CD14-positive monocyte (primary cell): ENCODE measurements at regions not wholly inside any gene's neighbourhood (a gene's known extent, or its start where the extent isn't known, plus 50 kb on each side); places are given as distances from the start of the nearest gene placed in this dataset.

ENCODE experiments used
- DNase-seq, 3 donors: peaks; one replicate each; pipeline ENCODE4 v3.0.0-alpha.2; 2011 to 2022
- H2AFZ ChIP-seq: 2 replicates; pipeline ENCODE4 v1.6.0; 2012; ENCODE audit warnings: mild to moderate bottlenecking, low read depth, low read length, inconsistent platforms; ENCODE audit not compliant: insufficient read depth, poor library complexity, severe bottlenecking
- H3K27ac ChIP-seq, 2 donors: 1 replicate in 1 of 2; 2 replicates in 1 of 2; pipeline ENCODE4 v1.5.1; 2012 to 2013; ENCODE audit warnings: low read length in 2 of 2, control low read depth in 1 of 2, inconsistent platforms in 1 of 2, low read depth in 1 of 2, mild to moderate bottlenecking in 1 of 2
- H3K27me3 ChIP-seq, 2 donors: one replicate each; pipeline versions ENCODE4 v1.6.0 to v1.6.1; 2011 to 2013; ENCODE audit warnings: low read length in 2 of 2; ENCODE audit not compliant: control insufficient read depth in 2 of 2, insufficient read depth in 2 of 2
- H3K36me3 ChIP-seq, 2 donors: replicated peaks in 1 of 2; 1 replicate in 1 of 2; 2 replicates in 1 of 2; pipeline versions ENCODE4 v1.5.1 to v1.6.1; 2012 to 2013; ENCODE audit warnings: low read length in 2 of 2, control low read depth in 1 of 2, inconsistent platforms in 1 of 2, mild to moderate bottlenecking in 1 of 2; ENCODE audit not compliant: insufficient read depth in 2 of 2, control insufficient read depth in 1 of 2
- H3K4me1 ChIP-seq, 2 donors: 1 replicate in 1 of 2; 2 replicates in 1 of 2; pipeline versions ENCODE4 v1.5.1 to v1.6.1; 2012 to 2013; ENCODE audit warnings: low read length in 2 of 2, control low read depth in 1 of 2, inconsistent platforms in 1 of 2, mild to moderate bottlenecking in 1 of 2, moderate library complexity in 1 of 2; ENCODE audit not compliant: insufficient read depth in 2 of 2, control insufficient read depth in 1 of 2
- H3K4me2 ChIP-seq: replicated peaks from 2 replicates; pipeline ENCODE3; 2012; ENCODE audit warnings: low read length, moderate library complexity, mild to moderate bottlenecking; ENCODE audit not compliant: poor library complexity, severe bottlenecking; ENCODE audit errors: extremely low read depth
- H3K4me3 ChIP-seq, 3 experiments: fragments of 200-600 bp in 1 of 3; sonication (generic) in 1 of 3; replicated peaks in 1 of 3; 1 replicate in 2 of 3; 2 replicates in 1 of 3; pipeline ENCODE4 v1.5.1; 2011 to 2013; ENCODE audit warnings: low read length in 3 of 3, mild to moderate bottlenecking in 3 of 3, control low read depth in 2 of 3, low read depth in 2 of 3, inconsistent platforms in 1 of 3, moderate library complexity in 1 of 3
- H3K79me2 ChIP-seq: 2 replicates; pipeline ENCODE4 v1.6.0; 2012; ENCODE audit warnings: mild to moderate bottlenecking, control low read depth, inconsistent platforms, low read length, moderate library complexity; ENCODE audit not compliant: insufficient read depth
- H3K9ac ChIP-seq: 2 replicates; pipeline ENCODE4 v1.6.0; 2017; ENCODE audit warnings: low read length, mild to moderate bottlenecking; ENCODE audit not compliant: insufficient read depth, poor library complexity, severe bottlenecking
- H3K9me3 ChIP-seq, 2 donors: replicated peaks in 1 of 2; 1 replicate in 1 of 2; 2 replicates in 1 of 2; pipeline versions ENCODE4 v1.5.1 to v1.6.1; 2012 to 2013; ENCODE audit warnings: low read length in 2 of 2, control low read depth in 1 of 2; ENCODE audit not compliant: control insufficient read depth in 1 of 2, insufficient read depth in 1 of 2
- H4K20me1 ChIP-seq: 2 replicates; pipeline ENCODE4 v1.6.0; 2012; ENCODE audit warnings: mild to moderate bottlenecking, low read length, control low read depth, moderate library complexity; ENCODE audit not compliant: insufficient read depth
- H3K27ac Mint-ChIP-seq, 7 donors: one replicate each; pipeline ENCODE4 v1.8.0; 2020; ENCODE audit warnings: mild to moderate bottlenecking in 7 of 7, mixed read lengths in 7 of 7, moderate library complexity in 6 of 7, inconsistent platforms in 2 of 7
- H3K27me3 Mint-ChIP-seq, 3 donors: one replicate each; pipeline ENCODE4 v1.8.0; 2021 to 2022; ENCODE audit warnings: low read depth in 3 of 3, mild to moderate bottlenecking in 3 of 3, mixed read lengths in 3 of 3, moderate library complexity in 3 of 3, inconsistent platforms in 1 of 3
- H3K36me3 Mint-ChIP-seq, 2 donors: one replicate each; pipeline ENCODE4 v1.8.0; 2020; ENCODE audit warnings: mixed read lengths in 2 of 2, inconsistent platforms in 1 of 2, mild to moderate bottlenecking in 1 of 2
- H3K4me1 Mint-ChIP-seq: one replicate; pipeline ENCODE4 v1.8.0; 2020; ENCODE audit warnings: mild to moderate bottlenecking, mixed read lengths
- H3K4me3 Mint-ChIP-seq, 2 donors: one replicate each; pipeline ENCODE4 v1.8.0; 2020; ENCODE audit warnings: mild to moderate bottlenecking in 2 of 2, mixed read lengths in 2 of 2, moderate library complexity in 1 of 2
- H3K9me3 Mint-ChIP-seq, 7 donors: one replicate each; pipeline ENCODE4 v1.8.0; 2020 to 2022; ENCODE audit warnings: mixed read lengths in 7 of 7, mild to moderate bottlenecking in 6 of 7, moderate library complexity in 6 of 7, inconsistent platforms in 2 of 7
- CTCF ChIP-seq: fragments of 200-600 bp; IDR thresholded peaks from one replicate; pipeline ENCODE4 v1.8.0; 2022; ENCODE audit warnings: antibody characterized with exemption, mild to moderate bottlenecking
- WGBS: methylation state at CpG from one replicate; pipeline ENCODE4 v1.1.5; 2013; ENCODE audit warnings: missing lambda C conversion rate; ENCODE audit not compliant: insufficient coverage; 5-methylcytosine and 5-hydroxymethylcytosine counted together
- intact Hi-C, 2 donors: fragments of 100-400 bp; cut with micrococcal nuclease; formaldehyde crosslinking; loops; one replicate each; pipeline versions ENCODE4 v1.15.0 to v1.15.1; 2023

- WGBS, result 80% methylated on average over 3 of the region's 10 CpGs
- Histone ChIP-seq H2AFZ (no peak overlapping the region), H3K36me3 (no peaks in the 10 kb centered on the region), H3K9me3 (peaks cover 18 to 27% of the 10 kb centered on the region in 2 donors), H3K4me3 (no peak overlapping the region), H4K20me1 (no peaks in the 10 kb centered on the region), H3K27ac (no peak overlapping the region), H3K4me1 (no peaks in the 10 kb centered on the region), H3K79me2 (no peaks in the 10 kb centered on the region), H3K27me3 (no peaks in the 10 kb centered on the region), H3K9ac (no peak overlapping the region), H3K4me2 (no peak overlapping the region)
- intact Hi-C loops, result no loop called here
- H3K27me3 Mint-ChIP-seq, result peaks cover 1 to 13% (median 7%) of the 10 kb centered on the region in 3 donors
- H3K9me3 Mint-ChIP-seq, result peaks cover 22 to 36% (median 26%) of the 10 kb centered on the region in 7 donors
- no peak overlapping the region for H3K4me3 Mint-ChIP-seq
- H3K4me1 Mint-ChIP-seq, result peaks cover 4% of the 10 kb centered on the region
- no peak overlapping the region for H3K27ac Mint-ChIP-seq
- no peak for TF ChIP-seq CTCF
- peaks cover 0 to 5% of the 10 kb centered on the region in 2 donors for H3K36me3 Mint-ChIP-seq
- no peak for DNase-seq
These were observed 138.8 kb downstream of the DNAJB6 start for GRCh38 chr7:157475601-157476000.

GRCh38 chr7:157476201-157476600, 139.4 kb downstream of the DNAJB6 start:
- Histone ChIP-seq H3K79me2 (no peaks in the 10 kb centered on the region), H3K4me2 (no peak overlapping the region), H3K9ac (no peak overlapping the region), H4K20me1 (no peaks in the 10 kb centered on the region), H3K4me1 (no peaks in the 10 kb centered on the region), H2AFZ (no peak overlapping the region), H3K4me3 (no peak overlapping the region), H3K27ac (no peak overlapping the region), H3K36me3 (no peaks in the 10 kb centered on the region), H3K27me3 (no peaks in the 10 kb centered on the region), H3K9me3 (peaks cover 18 to 27% of the 10 kb centered on the region in 2 donors)
- WGBS, result 83% methylated on average over 4 of the region's 8 CpGs
- no peak overlapping the region for H3K4me3 Mint-ChIP-seq
- H3K4me1 Mint-ChIP-seq, result peaks cover 4% of the 10 kb centered on the region
- DNase-seq, result no peak
- peaks cover 0 to 5% of the 10 kb centered on the region in 2 donors for H3K36me3 Mint-ChIP-seq
- peaks cover 22 to 38% (median 26%) of the 10 kb centered on the region in 7 donors for H3K9me3 Mint-ChIP-seq
- no peak for TF ChIP-seq CTCF
- H3K27me3 Mint-ChIP-seq, result peaks cover 1 to 13% (median 7%) of the 10 kb centered on the region in 3 donors
- no peak overlapping the region for H3K27ac Mint-ChIP-seq
- intact Hi-C loops, result no loop called here
